Left lung (tissue), 4 donors: ENCODE measurements at regions not wholly inside any gene's neighbourhood (a gene's known extent, or its start where the extent isn't known, plus 50 kb on each side); places are given as distances from the start of the nearest gene placed in this dataset.

ENCODE experiments used
- ATAC-seq: fragments of 200-7000 bp; cut with Tn5 transposase; one replicate; pipeline ENCODE4 v1.9.1; 2020; ENCODE audit warnings: moderate library complexity
- DNase-seq, 4 donors: peaks; one replicate each; pipeline ENCODE4 v3.0.0-alpha.2; 2013 to 2020
- H3K27ac ChIP-seq, 2 donors: fragments of 200-600 bp; sonication (generic) in 1 of 2; one replicate each; pipeline versions ENCODE4 v1.5.0 to v1.8.0; 2020 to 2021
- H3K27me3 ChIP-seq, 2 donors: fragments of 200-600 bp; sonication (generic) in 1 of 2; one replicate each; pipeline versions ENCODE4 v1.5.0 to v1.8.0; 2020 to 2021
- H3K36me3 ChIP-seq, 2 donors: fragments of 200-600 bp; sonication (generic) in 1 of 2; one replicate each; pipeline versions ENCODE4 v1.5.0 to v1.8.0; 2020 to 2021
- H3K4me1 ChIP-seq, 2 donors: fragments of 200-600 bp; one replicate each; pipeline ENCODE4 v1.8.0; 2021
- H3K4me3 ChIP-seq, 2 donors: fragments of 200-600 bp; sonication (generic) in 1 of 2; one replicate each; pipeline versions ENCODE4 v1.5.0 to v1.8.0; 2020 to 2021; ENCODE audit warnings: mild to moderate bottlenecking in 1 of 2
- H3K9me3 ChIP-seq, 2 donors: fragments of 200-600 bp; sonication (generic) in 1 of 2; one replicate each; pipeline versions ENCODE4 v1.5.0 to v1.8.0; 2020 to 2021
- CTCF ChIP-seq, 2 donors: fragments of 200-600 bp; sonication (generic) in 1 of 2; IDR thresholded peaks; one replicate each; pipeline versions ENCODE4 v1.5.0 to v1.8.0; 2021; ENCODE audit warnings: antibody characterized with exemption in 2 of 2
- intact Hi-C, 2 donors: fragments of 100-400 bp; cut with DNase I; formaldehyde crosslinking; loops; one replicate each; pipeline versions ENCODE4 v1.11.2 to v1.14.2; 2022
- donor health status: DM: no; HTN: yes; CAD: no.
- donor health status: DM: no; HTN: no; CAD: no.

GRCh38 chr1:56357927-56358690 is 221.3 kb downstream of the PLPP3 start:
- no peak for DNase-seq
- ATAC-seq, result no peak
- H3K9me3 ChIP-seq, result no peaks in the 10 kb centered on the region
- intact Hi-C loops, result no loop called here
- no peaks in the 10 kb centered on the region for H3K4me1 ChIP-seq
- H3K4me3 ChIP-seq, result no peak overlapping the region
- no peak overlapping the region for H3K27ac ChIP-seq
- no peaks in the 10 kb centered on the region for H3K36me3 ChIP-seq
- no peak for TF ChIP-seq CTCF (IDR thresholded peaks at IDR 0.05)
- no peaks in the 10 kb centered on the region for H3K27me3 ChIP-seq

- Histone ChIP-seq H3K36me3 (no peaks in the 10 kb centered on the region), H3K4me1 (no peaks in the 10 kb centered on the region), H3K4me3 (no peak overlapping the region), H3K27me3 (no peaks in the 10 kb centered on the region), H3K27ac (no peak overlapping the region), H3K9me3 (no peaks in the 10 kb centered on the region)
- TF ChIP-seq CTCF (IDR thresholded peaks at IDR 0.05), result no peak
- ATAC-seq (no peak), DNase-seq (no peak)
- intact Hi-C loops, result no loop called here
These were observed 222.9 kb downstream of the PLPP3 start for GRCh38 chr1:56356376-56356990.

- DNase-seq, result no peak
- no peak for TF ChIP-seq CTCF (IDR thresholded peaks at IDR 0.05)
- ATAC-seq, result no peak
- H3K27me3 ChIP-seq, result no peaks in the 10 kb centered on the region
- H3K4me1 ChIP-seq, result no peaks in the 10 kb centered on the region
- H3K36me3 ChIP-seq, result no peaks in the 10 kb centered on the region
- no peaks in the 10 kb centered on the region for H3K9me3 ChIP-seq
- intact Hi-C loops, result no loop called here
- H3K4me3 ChIP-seq, result no peak overlapping the region
- no peak overlapping the region for H3K27ac ChIP-seq
These were observed 223.4 kb downstream of the PLPP3 start for GRCh38 chr1:56355918-56356317.

GRCh38 chr1:56355422-56355821 is 223.9 kb downstream of the PLPP3 start:
- Histone ChIP-seq H3K4me1 (no peaks in the 10 kb centered on the region), H3K27me3 (no peaks in the 10 kb centered on the region), H3K36me3 (no peaks in the 10 kb centered on the region), H3K9me3 (no peaks in the 10 kb centered on the region), H3K4me3 (no peak overlapping the region), H3K27ac (no peak overlapping the region)
- intact Hi-C loops, result no loop called here
- no peak for TF ChIP-seq CTCF (IDR thresholded peaks at IDR 0.05)
- DNase-seq (no peak), ATAC-seq (no peak)

- no peaks in the 10 kb centered on the region for H3K27me3 ChIP-seq
- TF ChIP-seq CTCF (IDR thresholded peaks at IDR 0.05), result no peak
- ATAC-seq (no peak), DNase-seq (no peak)
- intact Hi-C loops, result no loop called here
- no peak overlapping the region for H3K4me3 ChIP-seq
- H3K36me3 ChIP-seq, result no peaks in the 10 kb centered on the region
- no peaks in the 10 kb centered on the region for H3K4me1 ChIP-seq
- no peak overlapping the region for H3K27ac ChIP-seq
- peaks cover 0 to 13% of the 10 kb centered on the region in 2 donors for H3K9me3 ChIP-seq
These were observed 233.5 kb downstream of the PLPP3 start for GRCh38 chr1:56345831-56346230.
